ENCODE measurements at regions not wholly inside any gene's neighbourhood (a gene's known extent, or its start where the extent isn't known, plus 50 kb on each side); places are given as distances from the start of the nearest gene placed in this dataset.
"Not testable (repeated sequence)": the region's sequence is repeated elsewhere in the genome, so short reads cannot be mapped to it uniquely, and the experiment has no call there.

GRCh38 chr5:8840746-8841145, 705.1 kb downstream of the SEMA5A start:
- H3K27me3 Mint-ChIP-seq; ATAC-seq (replicated peaks); H3K4me3 Mint-ChIP-seq; H3K4me1 Mint-ChIP-seq; H3K36me3 Mint-ChIP-seq (ENCODE audit: low read depth); H3K27ac Mint-ChIP-seq: not testable (repeated sequence)
- H3K9me3 Mint-ChIP-seq, result peaks cover 11% of the 10 kb centered on the region

GRCh38 chr5:8842971-8843551, 702.8 kb downstream of the SEMA5A start:
- peaks cover 8% of the 10 kb centered on the region for H3K9me3 Mint-ChIP-seq
- H3K27ac Mint-ChIP-seq, result no peak overlapping the region
- H3K4me1 Mint-ChIP-seq, result no peaks in the 10 kb centered on the region
- H3K36me3 Mint-ChIP-seq (ENCODE audit: low read depth), result no peaks in the 10 kb centered on the region
- ATAC-seq (replicated peaks), result no peak
- no peaks in the 10 kb centered on the region for H3K27me3 Mint-ChIP-seq
- H3K4me3 Mint-ChIP-seq, result no peak overlapping the region

GRCh38 chr5:8843771-8844170, 702.1 kb downstream of the SEMA5A start:
- Mint-ChIP-seq H3K4me3 (no peak overlapping the region), H3K4me1 (no peaks in the 10 kb centered on the region), H3K36me3 (ENCODE audit: low read depth) (no peaks in the 10 kb centered on the region), H3K27ac (no peak overlapping the region), H3K27me3 (no peaks in the 10 kb centered on the region), H3K9me3 (peaks cover 8% of the 10 kb centered on the region)
- ATAC-seq (replicated peaks), result no peak

- Mint-ChIP-seq H3K4me1 (no peaks in the 10 kb centered on the region), H3K9me3 (peaks cover 8% of the 10 kb centered on the region), H3K27ac (no peak overlapping the region), H3K4me3 (no peak overlapping the region), H3K27me3 (no peaks in the 10 kb centered on the region), H3K36me3 (ENCODE audit: low read depth) (no peaks in the 10 kb centered on the region)
- no peak for ATAC-seq (replicated peaks)
These were observed 701.7 kb downstream of the SEMA5A start for GRCh38 chr5:8844206-8844605.

GRCh38 chr5:8844847-8845246, 701.0 kb downstream of the SEMA5A start:
- H3K4me3 Mint-ChIP-seq, result no peak overlapping the region
- no peaks in the 10 kb centered on the region for H3K4me1 Mint-ChIP-seq
- peaks cover 6% of the 10 kb centered on the region for H3K9me3 Mint-ChIP-seq
- H3K27ac Mint-ChIP-seq, result no peak overlapping the region
- H3K36me3 Mint-ChIP-seq (ENCODE audit: low read depth), result no peaks in the 10 kb centered on the region
- H3K27me3 Mint-ChIP-seq, result no peaks in the 10 kb centered on the region
- no peak for ATAC-seq (replicated peaks)

GRCh38 chr5:8845296-8845695, 700.6 kb downstream of the SEMA5A start:
- Mint-ChIP-seq H3K27me3 (no peaks in the 10 kb centered on the region), H3K27ac (no peak overlapping the region), H3K4me3 (no peak overlapping the region), H3K9me3 (peaks cover 6% of the 10 kb centered on the region), H3K36me3 (ENCODE audit: low read depth) (no peaks in the 10 kb centered on the region), H3K4me1 (no peaks in the 10 kb centered on the region)
- ATAC-seq (replicated peaks), result no peak

- H3K4me3 Mint-ChIP-seq, result no peak overlapping the region
- no peaks in the 10 kb centered on the region for H3K27me3 Mint-ChIP-seq
- H3K4me1 Mint-ChIP-seq, result no peaks in the 10 kb centered on the region
- H3K36me3 Mint-ChIP-seq (ENCODE audit: low read depth), result no peaks in the 10 kb centered on the region
- ATAC-seq (replicated peaks), result no peak
- peaks cover 13% of the 10 kb centered on the region for H3K9me3 Mint-ChIP-seq
- H3K27ac Mint-ChIP-seq, result no peak overlapping the region
These were observed 697.5 kb downstream of the SEMA5A start for GRCh38 chr5:8848366-8848765.

- no peaks in the 10 kb centered on the region for H3K27me3 Mint-ChIP-seq
- no peak overlapping the region for H3K27ac Mint-ChIP-seq
- H3K9me3 Mint-ChIP-seq, result peaks cover 13% of the 10 kb centered on the region
- H3K4me1 Mint-ChIP-seq, result no peaks in the 10 kb centered on the region
- no peaks in the 10 kb centered on the region for H3K36me3 Mint-ChIP-seq (ENCODE audit: low read depth)
- no peak overlapping the region for H3K4me3 Mint-ChIP-seq
- no peak for ATAC-seq (replicated peaks)
These were observed 696.8 kb downstream of the SEMA5A start for GRCh38 chr5:8848997-8849594.

GRCh38 chr5:8851101-8851500, 694.8 kb downstream of the SEMA5A start:
- Mint-ChIP-seq H3K4me3 (no peak overlapping the region), H3K27ac (no peak overlapping the region), H3K27me3 (no peaks in the 10 kb centered on the region), H3K9me3 (peaks cover 10% of the 10 kb centered on the region), H3K4me1 (no peaks in the 10 kb centered on the region), H3K36me3 (ENCODE audit: low read depth) (no peaks in the 10 kb centered on the region)
- ATAC-seq (replicated peaks), result no peak

DNA sequence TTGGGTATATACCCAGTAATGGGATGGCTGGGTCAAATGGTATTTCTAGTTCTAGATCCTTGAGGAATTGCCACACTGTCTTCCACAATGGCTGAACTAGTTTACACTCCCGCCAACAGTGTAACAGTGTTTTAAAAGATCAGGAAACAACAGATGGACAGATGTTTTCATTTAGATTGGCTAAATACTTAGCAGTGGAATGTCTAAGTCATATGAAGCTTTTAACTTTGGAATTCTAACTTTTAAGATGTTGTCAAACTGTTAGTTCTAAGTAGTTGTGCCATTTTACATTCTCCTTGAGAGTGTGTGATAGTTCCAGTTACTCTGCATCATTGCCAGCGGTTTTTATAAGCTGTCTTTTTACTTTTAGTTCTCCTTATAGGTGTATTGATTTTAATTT, 688.8 kb downstream of the SEMA5A start:
- no peak for ATAC-seq (replicated peaks)
- Mint-ChIP-seq H3K27me3 (no peaks in the 10 kb centered on the region), H3K4me3 (no peak overlapping the region), H3K4me1 (no peaks in the 10 kb centered on the region), H3K36me3 (ENCODE audit: low read depth) (no peaks in the 10 kb centered on the region), H3K9me3 (peaks cover 6% of the 10 kb centered on the region), H3K27ac (no peak overlapping the region)

DNA sequence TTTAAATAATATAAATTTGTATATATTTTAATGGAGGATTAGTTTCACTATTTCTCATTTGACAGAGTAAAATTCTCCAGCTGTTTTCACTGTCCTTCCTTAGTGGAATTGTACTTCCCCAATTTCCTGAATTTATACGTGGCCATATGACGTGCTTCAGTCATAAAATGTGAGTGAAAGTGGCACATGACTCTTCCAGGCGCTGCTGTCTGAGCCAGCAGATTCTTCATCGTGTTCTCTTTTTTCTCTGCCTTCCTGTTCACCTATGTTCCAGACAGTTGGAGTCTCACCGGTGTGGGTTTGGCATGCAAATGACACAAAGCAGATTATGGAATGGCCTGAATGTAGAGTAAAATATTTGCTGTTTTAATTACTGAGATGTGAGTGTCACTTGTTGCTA, 684.1 kb downstream of the SEMA5A start:
- H3K27me3 Mint-ChIP-seq, result no peaks in the 10 kb centered on the region
- H3K9me3 Mint-ChIP-seq, result peaks cover 6% of the 10 kb centered on the region
- H3K4me1 Mint-ChIP-seq, result no peaks in the 10 kb centered on the region
- no peak overlapping the region for H3K27ac Mint-ChIP-seq
- no peak for ATAC-seq (replicated peaks)
- no peak overlapping the region for H3K4me3 Mint-ChIP-seq
- H3K36me3 Mint-ChIP-seq (ENCODE audit: low read depth), result no peaks in the 10 kb centered on the region

- Mint-ChIP-seq H3K27me3 (no peaks in the 10 kb centered on the region), H3K27ac (no peak overlapping the region), H3K9me3 (peaks cover 6% of the 10 kb centered on the region), H3K4me1 (no peaks in the 10 kb centered on the region), H3K4me3 (no peak overlapping the region), H3K36me3 (ENCODE audit: low read depth) (no peaks in the 10 kb centered on the region)
- ATAC-seq (replicated peaks), result no peak
These were observed 681.8 kb downstream of the SEMA5A start for GRCh38 chr5:8864053-8864452.

DNA sequence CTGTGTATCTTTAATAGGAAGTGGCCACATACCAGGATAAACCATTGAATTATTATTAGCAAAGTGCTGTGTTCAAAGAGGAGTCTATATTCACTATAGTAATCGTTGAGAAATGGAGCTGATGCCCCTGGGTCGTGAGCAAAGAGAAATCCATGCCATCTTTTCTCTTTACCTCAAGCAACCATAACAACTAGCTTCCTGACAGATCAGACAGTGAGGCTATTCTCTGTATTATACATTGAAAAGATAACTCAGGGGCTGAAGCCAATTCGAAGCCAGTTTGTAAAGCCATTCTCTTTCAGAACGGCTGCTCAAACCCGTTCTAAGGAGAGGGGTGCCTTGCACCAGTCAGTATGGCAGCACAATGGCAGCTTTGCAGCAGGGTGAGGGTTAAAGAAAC, 680.6 kb downstream of the SEMA5A start:
- H3K4me3 Mint-ChIP-seq, result no peak overlapping the region
- H3K36me3 Mint-ChIP-seq (ENCODE audit: low read depth), result no peaks in the 10 kb centered on the region
- no peaks in the 10 kb centered on the region for H3K4me1 Mint-ChIP-seq
- no peaks in the 10 kb centered on the region for H3K27me3 Mint-ChIP-seq
- peaks cover 6% of the 10 kb centered on the region for H3K9me3 Mint-ChIP-seq
- no peak overlapping the region for H3K27ac Mint-ChIP-seq
- no peak for ATAC-seq (replicated peaks)

- Mint-ChIP-seq H3K27me3 (no peaks in the 10 kb centered on the region), H3K9me3 (peaks cover 6% of the 10 kb centered on the region), H3K4me1 (no peaks in the 10 kb centered on the region), H3K27ac (no peak overlapping the region), H3K36me3 (ENCODE audit: low read depth) (no peaks in the 10 kb centered on the region), H3K4me3 (no peak overlapping the region)
- ATAC-seq (replicated peaks), result no peak
These were observed 680.0 kb downstream of the SEMA5A start for GRCh38 chr5:8865686-8866374.

DNA sequence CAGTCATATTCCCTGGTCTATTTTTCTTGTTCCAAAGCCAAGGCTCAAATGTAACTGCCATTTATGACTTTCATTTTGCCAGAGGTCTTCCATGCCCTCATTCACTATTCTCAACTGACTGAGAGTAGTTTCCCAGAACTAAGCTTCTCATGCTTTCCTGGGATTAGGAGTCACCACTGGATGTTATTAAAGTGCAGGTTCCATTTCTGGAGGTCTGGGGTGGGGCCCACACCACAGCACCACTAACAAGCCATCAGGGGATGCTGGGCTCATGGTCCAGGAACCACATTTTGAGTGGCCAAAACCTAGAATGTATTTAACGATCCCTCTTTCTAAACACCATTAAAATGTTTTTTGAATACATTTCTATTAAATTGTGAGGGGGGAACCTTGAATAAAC, 677.6 kb downstream of the SEMA5A start:
- Mint-ChIP-seq H3K4me1 (no peaks in the 10 kb centered on the region), H3K9me3 (peaks cover 12% of the 10 kb centered on the region), H3K27ac (no peak overlapping the region), H3K27me3 (no peaks in the 10 kb centered on the region), H3K36me3 (ENCODE audit: low read depth) (no peaks in the 10 kb centered on the region), H3K4me3 (no peak overlapping the region)
- no peak for ATAC-seq (replicated peaks)
